Activated CD8-positive, alpha-beta memory T cell treated with anti-CD3 and anti-CD28 coated beads, Interleukin-2, amount 50 U/mL, for 24 hours (primary cell): ENCODE measurements at regions not wholly inside any gene's neighbourhood (a gene's known extent, or its start where the extent isn't known, plus 50 kb on each side); places are given as distances from the start of the nearest gene placed in this dataset.

Experiments used
- DNase-seq: peaks from one replicate; pipeline ENCODE4 v3.0.0-alpha.2; 2020; ENCODE audit errors: extremely low read depth

GRCh38 chr10:78186572-78186971 lies 152.9 kb downstream of the RPS24 start:
- DNase-seq, result no peak

GRCh38 chr10:78187371-78187770 lies 153.7 kb downstream of the RPS24 start:
- DNase-seq, result no peak

- no peak for DNase-seq
Measured at GRCh38 chr10:78188446-78188845, 154.8 kb downstream of the RPS24 start.

- DNase-seq, result no peak
Measured at GRCh38 chr10:78190051-78190825, 156.6 kb downstream of the RPS24 start.

GRCh38 chr10:78191301-78191700 lies 157.6 kb downstream of the RPS24 start:
- DNase-seq, result no peak

GRCh38 chr10:78193189-78193588 lies 159.5 kb downstream of the RPS24 start:
- no peak for DNase-seq

GRCh38 chr10:78194050-78194449 lies 160.4 kb downstream of the RPS24 start:
- no peak for DNase-seq

- no peak for DNase-seq
Measured at GRCh38 chr10:78194539-78195402, 161.1 kb downstream of the RPS24 start.

- no peak for DNase-seq
Measured at GRCh38 chr10:78196396-78196795, 162.7 kb downstream of the RPS24 start.

- no peak for DNase-seq
Measured at GRCh38 chr10:78196964-78197363, 163.3 kb downstream of the RPS24 start.

- no peak for DNase-seq
Measured at GRCh38 chr10:78197628-78198272, 164.1 kb downstream of the RPS24 start.

- no peak for DNase-seq
Measured at GRCh38 chr10:78199005-78199725, 165.5 kb downstream of the RPS24 start.

GRCh38 chr10:78199759-78200158 lies 166.1 kb downstream of the RPS24 start:
- DNase-seq, result no peak

- DNase-seq, result no peak
Measured at GRCh38 chr10:78200686-78201085, 167.0 kb downstream of the RPS24 start.

- no peak for DNase-seq
Measured at GRCh38 chr10:78202386-78202785, 168.7 kb downstream of the RPS24 start.

- no peak for DNase-seq
Measured at GRCh38 chr10:78203915-78204818, 170.5 kb downstream of the RPS24 start.

GRCh38 chr10:78205457-78206016 lies 171.9 kb downstream of the RPS24 start:
- DNase-seq, result no peak

GRCh38 chr10:78207216-78207615 lies 173.6 kb downstream of the RPS24 start:
- DNase-seq, result no peak

GRCh38 chr10:78207776-78208175 lies 174.1 kb downstream of the RPS24 start:
- no peak for DNase-seq

- DNase-seq, result no peak
Measured at GRCh38 chr10:78209970-78210369, 176.3 kb downstream of the RPS24 start.
